Chondrocyte (in vitro differentiated cells): ENCODE measurements at regions not wholly inside any gene's neighbourhood (a gene's known extent, or its start where the extent isn't known, plus 50 kb on each side); places are given as distances from the start of the nearest gene placed in this dataset.

Experiments used
- DNase-seq: peaks from one replicate; pipeline ENCODE4 v3.0.0; 2021; ENCODE audit warnings: mixed read lengths, low spot score
- H3K27ac Mint-ChIP-seq: one replicate; pipeline ENCODE4 v1.8.0; 2021; ENCODE audit warnings: mild to moderate bottlenecking, moderate library complexity, mixed read lengths; ENCODE audit not compliant: unreplicated experiment
- H3K27me3 Mint-ChIP-seq: 2 replicates; pipeline ENCODE4 v1.8.0; 2021; ENCODE audit warnings: low read depth, mixed read lengths
- H3K36me3 Mint-ChIP-seq: 2 replicates; pipeline ENCODE4 v1.8.0; 2021; ENCODE audit warnings: low read depth, mixed read lengths
- H3K4me1 Mint-ChIP-seq: 2 replicates; pipeline ENCODE4 v1.8.0; 2021; ENCODE audit warnings: low read depth, mild to moderate bottlenecking, mixed read lengths
- H3K4me3 Mint-ChIP-seq: one replicate; pipeline ENCODE4 v1.8.0; 2021; ENCODE audit warnings: mild to moderate bottlenecking, moderate library complexity, mixed read lengths; ENCODE audit not compliant: unreplicated experiment
- H3K9me3 Mint-ChIP-seq: 2 replicates; pipeline ENCODE4 v1.8.0; 2021; ENCODE audit warnings: low read depth, mixed read lengths
- CTCF ChIP-seq: fragments of 200-600 bp; sonication (generic); IDR thresholded peaks from 2 replicates; pipeline ENCODE4 v1.5.0; 2021; ENCODE audit warnings: antibody characterized with exemption, mild to moderate bottlenecking, moderate library complexity

GRCh38 chr2:59530258-59530657 lies 1023.2 kb downstream of the BCL11A start:
- no peak for TF ChIP-seq CTCF
- no peak for DNase-seq
- Mint-ChIP-seq H3K4me1 (no peaks in the 10 kb centered on the region), H3K4me3 (no peak overlapping the region), H3K27ac (no peak overlapping the region), H3K27me3 (peaks cover 6% of the 10 kb centered on the region), H3K9me3 (no peaks in the 10 kb centered on the region), H3K36me3 (no peaks in the 10 kb centered on the region)

- H3K9me3 Mint-ChIP-seq: no peaks in the 10 kb centered on the region
- H3K27me3 Mint-ChIP-seq: peaks cover 6% of the 10 kb centered on the region
- TF ChIP-seq CTCF: no peak
- no peak overlapping the region for H3K4me3 Mint-ChIP-seq
- no peak overlapping the region for H3K27ac Mint-ChIP-seq
- no peaks in the 10 kb centered on the region for H3K36me3 Mint-ChIP-seq
- no peaks in the 10 kb centered on the region for H3K4me1 Mint-ChIP-seq
- no peak for DNase-seq
Measured at GRCh38 chr2:59529726-59530125, 1023.7 kb downstream of the BCL11A start.

- H3K27me3 Mint-ChIP-seq: peaks cover 4% of the 10 kb centered on the region
- no peaks in the 10 kb centered on the region for H3K9me3 Mint-ChIP-seq
- H3K4me3 Mint-ChIP-seq: no peak overlapping the region
- H3K27ac Mint-ChIP-seq: no peak overlapping the region
- H3K4me1 Mint-ChIP-seq: no peaks in the 10 kb centered on the region
- no peak for TF ChIP-seq CTCF
- DNase-seq: no peak
- H3K36me3 Mint-ChIP-seq: no peaks in the 10 kb centered on the region
Measured at GRCh38 chr2:59528525-59528924, 1024.9 kb downstream of the BCL11A start.

GRCh38 chr2:59502981-59503380 lies 1050.5 kb downstream of the BCL11A start:
- peaks cover 6% of the 10 kb centered on the region for H3K9me3 Mint-ChIP-seq
- H3K36me3 Mint-ChIP-seq: no peaks in the 10 kb centered on the region
- peaks cover 1% of the 10 kb centered on the region for H3K27me3 Mint-ChIP-seq
- no peak overlapping the region for H3K27ac Mint-ChIP-seq
- no peak overlapping the region for H3K4me3 Mint-ChIP-seq
- no peak for DNase-seq
- no peak for TF ChIP-seq CTCF
- no peaks in the 10 kb centered on the region for H3K4me1 Mint-ChIP-seq

GRCh38 chr2:59490994-59491393 lies 1062.5 kb downstream of the BCL11A start:
- Mint-ChIP-seq H3K27me3 (peaks cover 3% of the 10 kb centered on the region), H3K4me1 (no peaks in the 10 kb centered on the region), H3K36me3 (no peaks in the 10 kb centered on the region), H3K9me3 (peaks cover 17% of the 10 kb centered on the region), H3K4me3 (no peak overlapping the region), H3K27ac (no peak overlapping the region)
- no peak for TF ChIP-seq CTCF
- DNase-seq: no peak
